ENCODE measurements at regions not wholly inside any gene's neighbourhood (a gene's known extent, or its start where the extent isn't known, plus 50 kb on each side); places are given as distances from the start of the nearest gene placed in this dataset.

DNA sequence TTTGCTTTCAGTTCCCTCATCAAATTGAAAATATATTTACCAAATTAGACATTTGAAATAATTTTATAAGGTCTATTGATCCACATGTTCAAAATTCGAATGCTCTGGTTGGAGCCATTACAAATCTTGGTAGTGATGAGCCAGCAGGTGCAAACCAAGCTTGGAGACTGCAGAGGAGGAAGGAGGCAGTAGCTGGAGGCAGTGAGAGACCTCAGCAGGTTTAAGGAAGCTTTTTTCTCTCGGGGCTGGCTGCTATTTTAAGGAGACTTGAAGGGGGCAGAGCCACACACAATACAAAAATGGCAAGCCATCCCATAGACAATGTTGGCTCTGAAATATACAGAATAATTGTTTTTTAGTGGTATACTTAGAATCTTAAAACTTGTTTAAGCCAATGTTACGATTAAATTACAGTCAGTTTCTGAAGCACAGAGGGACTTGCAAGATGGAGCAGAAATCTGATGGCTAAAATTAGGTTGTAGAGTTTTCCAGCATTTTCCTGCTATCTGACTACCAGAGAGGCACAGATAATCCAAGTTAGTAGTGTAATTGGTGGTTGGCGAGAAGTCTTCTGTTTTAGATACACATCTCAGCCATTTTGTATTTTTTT is 185.8 kb downstream of the SNX10 start:
- no peak for TF ChIP-seq ZNF274 (IDR thresholded peaks at IDR 0.05; ENCODE audit: low read depth, low read length)
- no peak for TF ChIP-seq YY1 (IDR thresholded peaks at IDR 0.05; ENCODE audit: insufficient read depth, insufficient read length)
- TF ChIP-seq SUZ12 (IDR thresholded peaks at IDR 0.05; ENCODE audit: extremely low read depth, insufficient read depth, insufficient read length) = no peak
